H9 (cell line): ENCODE measurements at regions not wholly inside any gene's neighbourhood (a gene's known extent, or its start where the extent isn't known, plus 50 kb on each side); places are given as distances from the start of the nearest gene placed in this dataset.

ENCODE experiments used
- DNase-seq: peaks from one replicate; pipeline ENCODE4 v3.0.0-alpha.2; 2017
- H2AFZ ChIP-seq: one replicate; pipeline ENCODE4 v1.6.1; 2013; ENCODE audit warnings: mild to moderate bottlenecking, low read length, control low read depth, moderate library complexity
- H2AK5ac ChIP-seq: 2 replicates; pipeline ENCODE4 v1.6.1; 2013; ENCODE audit warnings: low read length, control low read depth, mixed read lengths; ENCODE audit not compliant: insufficient read length
- H2BK120ac ChIP-seq: one replicate; pipeline ENCODE4 v1.6.1; 2013; ENCODE audit warnings: low read depth, mild to moderate bottlenecking, low read length, control low read depth, inconsistent platforms; ENCODE audit not compliant: poor library complexity, severe bottlenecking
- H2BK12ac ChIP-seq: 2 replicates; pipeline ENCODE4 v1.6.1; 2013; ENCODE audit warnings: low read length, control low read depth, mixed read lengths, low read depth; ENCODE audit not compliant: insufficient read length
- H2BK15ac ChIP-seq: 2 replicates; pipeline ENCODE4 v1.6.1; 2013; ENCODE audit warnings: low read depth, low read length, control low read depth
- H2BK20ac ChIP-seq: one replicate; pipeline ENCODE4 v1.6.1; 2013; ENCODE audit warnings: low read depth, mild to moderate bottlenecking, low read length, control low read depth, inconsistent platforms; ENCODE audit not compliant: poor library complexity, severe bottlenecking
- H2BK5ac ChIP-seq: 2 replicates; pipeline ENCODE4 v1.6.1; 2013; ENCODE audit warnings: low read length, control low read depth, mixed read lengths; ENCODE audit not compliant: insufficient read length
- H3K14ac ChIP-seq: 2 replicates; pipeline ENCODE4 v1.6.1; 2013; ENCODE audit warnings: low read length, control low read depth; ENCODE audit not compliant: insufficient read depth
- H3K18ac ChIP-seq: 2 replicates; pipeline ENCODE4 v1.6.1; 2013; ENCODE audit warnings: low read depth, mild to moderate bottlenecking, mixed read lengths, low read length, control low read depth; ENCODE audit not compliant: insufficient read length
- H3K23ac ChIP-seq: 2 replicates; pipeline ENCODE4 v1.6.1; 2013; ENCODE audit warnings: low read length, control low read depth, mixed read lengths, low read depth; ENCODE audit not compliant: insufficient read length
- H3K23me2 ChIP-seq: 2 replicates; pipeline ENCODE4 v1.6.1; 2013; ENCODE audit warnings: low read depth, mild to moderate bottlenecking, mixed read lengths, low read length, control low read depth; ENCODE audit not compliant: insufficient read length, poor library complexity, severe bottlenecking
- H3K27ac ChIP-seq: 2 replicates; pipeline ENCODE4 v1.5.1; 2013; ENCODE audit warnings: low read length, control low read depth, mixed read lengths, low read depth; ENCODE audit not compliant: insufficient read length
- H3K27me3 ChIP-seq: 2 replicates; pipeline ENCODE4 v1.6.1; 2013; ENCODE audit warnings: low read length, control low read depth, inconsistent platforms; ENCODE audit not compliant: insufficient read depth
- H3K4ac ChIP-seq: 2 replicates; pipeline ENCODE4 v1.6.1; 2013; ENCODE audit warnings: low read depth, mild to moderate bottlenecking, control low read depth, inconsistent platforms, low read length, moderate library complexity
- H3K4me1 ChIP-seq: 2 replicates; pipeline ENCODE4 v1.6.1; 2013; ENCODE audit warnings: low read length, control low read depth, inconsistent platforms; ENCODE audit not compliant: insufficient read depth
- H3K4me2 ChIP-seq: 2 replicates; pipeline ENCODE4 v1.6.1; 2013; ENCODE audit warnings: low read length, control low read depth, mixed read lengths; ENCODE audit not compliant: insufficient read length, insufficient read depth
- H3K56ac ChIP-seq: 2 replicates; pipeline ENCODE4 v1.6.1; 2013; ENCODE audit warnings: low read depth, mild to moderate bottlenecking, mixed read lengths, low read length, control low read depth; ENCODE audit not compliant: insufficient read length
- H3K79me1 ChIP-seq: 2 replicates; pipeline ENCODE4 v1.6.1; 2013; ENCODE audit warnings: low read depth, mild to moderate bottlenecking, moderate library complexity, low read length, control low read depth, inconsistent platforms; ENCODE audit not compliant: insufficient read depth, poor library complexity, severe bottlenecking
- H3K79me2 ChIP-seq: 2 replicates; pipeline ENCODE4 v1.6.1; 2013; ENCODE audit warnings: low read length, control low read depth, inconsistent platforms; ENCODE audit not compliant: insufficient read depth
- H3K9ac ChIP-seq: 2 replicates; pipeline ENCODE4 v1.6.1; 2013; ENCODE audit warnings: low read length, control low read depth, mixed read lengths; ENCODE audit not compliant: insufficient read length; ENCODE audit errors: extremely low read depth
- H3K9me3 ChIP-seq: one replicate; pipeline ENCODE4 v1.6.1; 2013; ENCODE audit warnings: low read depth, low read length, inconsistent platforms; ENCODE audit not compliant: control insufficient read depth
- H3T11ph ChIP-seq: one replicate; pipeline ENCODE4 v1.6.1; 2013; ENCODE audit warnings: mild to moderate bottlenecking, low read length, control low read depth, inconsistent platforms
- H4K20me1 ChIP-seq: one replicate; pipeline ENCODE4 v1.6.1; 2013; ENCODE audit not compliant: control insufficient read depth, insufficient read length, insufficient read depth
- H4K5ac ChIP-seq: 2 replicates; pipeline ENCODE4 v1.6.1; 2013; ENCODE audit warnings: low read depth, mild to moderate bottlenecking, mixed read lengths, low read length, control low read depth; ENCODE audit not compliant: insufficient read length
- H4K8ac ChIP-seq: replicated peaks from 2 replicates; pipeline ENCODE4 v1.6.1; 2013; ENCODE audit warnings: low read length, control low read depth, mixed read lengths, low read depth; ENCODE audit not compliant: insufficient read length
- H4K91ac ChIP-seq: 2 replicates; pipeline ENCODE4 v1.6.1; 2013; ENCODE audit warnings: low read depth, mild to moderate bottlenecking, moderate library complexity, mixed read lengths, low read length, control low read depth; ENCODE audit not compliant: insufficient read length
- H3K27ac Mint-ChIP-seq, 3 experiments: 2 replicates in 2 of 3; 3 replicates in 1 of 3; pipeline ENCODE4 v1.8.0; 2020 to 2021; ENCODE audit warnings: mixed read lengths in 3 of 3, mild to moderate bottlenecking in 1 of 3, moderate library complexity in 1 of 3
- H3K27me3 Mint-ChIP-seq: 2 replicates; pipeline ENCODE4 v1.8.0; 2021; ENCODE audit warnings: low read depth, mild to moderate bottlenecking, moderate library complexity, mixed read lengths
- H3K36me3 Mint-ChIP-seq, 3 experiments: 2 replicates in 2 of 3; 3 replicates in 1 of 3; pipeline ENCODE4 v1.8.0; 2020 to 2021; ENCODE audit warnings: low read depth in 3 of 3, mixed read lengths in 3 of 3; ENCODE audit not compliant: insufficient read depth in 1 of 3
- H3K4me1 Mint-ChIP-seq, 2 experiments: 2 replicates each; pipeline ENCODE4 v1.8.0; 2020; ENCODE audit warnings: mixed read lengths in 2 of 2
- H3K4me3 Mint-ChIP-seq, 2 experiments: 2 replicates in 1 of 2; 3 replicates in 1 of 2; pipeline ENCODE4 v1.8.0; 2020 to 2021; ENCODE audit warnings: mild to moderate bottlenecking in 2 of 2, mixed read lengths in 2 of 2, moderate library complexity in 1 of 2
- H3K9me3 Mint-ChIP-seq, 2 experiments: 2 replicates in 1 of 2; 3 replicates in 1 of 2; pipeline ENCODE4 v1.8.0; 2020; ENCODE audit warnings: mild to moderate bottlenecking in 2 of 2, mixed read lengths in 2 of 2, moderate library complexity in 1 of 2
- CTCF ChIP-seq: fragments of 200-600 bp; sonication (generic); conservative IDR thresholded peaks from 3 replicates; pipeline ENCODE4 v1.8.0; 2021; ENCODE audit warnings: antibody characterized with exemption, mild to moderate bottlenecking
- WGBS: extraction: QIAGEN DNeasy Blood & Tissue Kit; methylation state at CpG from one replicate; pipeline ENCODE4 v1.1.7; 2013; ENCODE audit warnings: missing lambda C conversion rate, low lambda C conversion rate, mixed read lengths; ENCODE audit not compliant: insufficient read length; ENCODE audit errors: extremely low coverage; 5-methylcytosine and 5-hydroxymethylcytosine counted together

- Histone ChIP-seq H4K91ac (no peak overlapping the region), H3K56ac (no peak overlapping the region), H4K8ac (no peak overlapping the region), H3K23me2 (no peaks in the 10 kb centered on the region), H3K18ac (no peak overlapping the region), H3K14ac (no peak overlapping the region), H2BK5ac (no peak overlapping the region), H3K23ac (no peak overlapping the region), H2AFZ (no peak overlapping the region), H4K5ac (no peak overlapping the region), H2AK5ac (no peak overlapping the region), H4K20me1 (no peaks in the 10 kb centered on the region), H3K4me2 (no peak overlapping the region), H3K27ac (no peak overlapping the region), H3K9me3 (peaks cover 16% of the 10 kb centered on the region), H3T11ph (no peak overlapping the region), H2BK120ac (no peak overlapping the region), H3K9ac (no peak overlapping the region), H2BK20ac (no peak overlapping the region), H3K79me2 (no peaks in the 10 kb centered on the region), H3K4me1 (no peaks in the 10 kb centered on the region), H2BK15ac (no peak overlapping the region), H2BK12ac (no peak overlapping the region), H3K4ac (no peak overlapping the region), H3K79me1 (no peaks in the 10 kb centered on the region), H3K27me3 (no peaks in the 10 kb centered on the region)
- no peak for TF ChIP-seq CTCF
- Mint-ChIP-seq H3K9me3 (peaks cover 21 to 62% of the 10 kb centered on the region in 2 experiments), H3K4me1 (no peaks in the 10 kb centered on the region), H3K27ac (no peak overlapping the region), H3K27me3 (no peaks in the 10 kb centered on the region), H3K36me3 (no peaks in the 10 kb centered on the region; a peak in 1 of 7 replicates), H3K4me3 (no peak overlapping the region)
- DNase-seq, result no peak
- WGBS, result no CpG with 5 or more reads among the region's 7 CpGs
Observed at GRCh38 chrX:20498851-20499635, 232.3 kb upstream of the RPS6KA3 start.
